B cell (primary cell): ENCODE measurements at regions not wholly inside any gene's neighbourhood (a gene's known extent, or its start where the extent isn't known, plus 50 kb on each side); places are given as distances from the start of the nearest gene placed in this dataset.

Source experiments
- CTCF ChIP-seq: fragments of 200-600 bp; IDR thresholded peaks from one replicate; pipeline ENCODE4 v1.8.0; 2022; ENCODE audit warnings: antibody characterized with exemption, mild to moderate bottlenecking
- EZH2 ChIP-seq: IDR thresholded peaks from 2 replicates; pipeline ENCODE4 v1.6.1; 2012; ENCODE audit warnings: borderline replicate concordance, low read depth, mild to moderate bottlenecking, moderate library complexity, low read length; ENCODE audit not compliant: insufficient read depth, poor library complexity, severe bottlenecking

- TF ChIP-seq CTCF = no peak
- TF ChIP-seq EZH2 = no peak
Measured at GRCh38 chr7:28310460-28310848, 101.9 kb upstream of the CREB5 start.
